Upper lobe of left lung (tissue), 4 donors: ENCODE measurements at regions not wholly inside any gene's neighbourhood (a gene's known extent, or its start where the extent isn't known, plus 50 kb on each side); places are given as distances from the start of the nearest gene placed in this dataset.

Experiments used
- CTCF ChIP-seq, 6 experiments: fragments of 450-650 bp in 4 of 6; fragments of 200-600 bp in 2 of 6; sonication (generic) in 2 of 6; IDR thresholded peaks; one replicate each; pipeline ENCODE4 v1.5.1; 2016 to 2019; ENCODE audit warnings: antibody characterized with exemption in 6 of 6
- POLR2AphosphoS5 ChIP-seq, 2 donors: sonication (generic); formaldehyde crosslinking; IDR thresholded peaks; one replicate each; pipeline ENCODE4 v1.5.1; 2017; ENCODE audit warnings: antibody characterized with exemption in 2 of 2

DNA sequence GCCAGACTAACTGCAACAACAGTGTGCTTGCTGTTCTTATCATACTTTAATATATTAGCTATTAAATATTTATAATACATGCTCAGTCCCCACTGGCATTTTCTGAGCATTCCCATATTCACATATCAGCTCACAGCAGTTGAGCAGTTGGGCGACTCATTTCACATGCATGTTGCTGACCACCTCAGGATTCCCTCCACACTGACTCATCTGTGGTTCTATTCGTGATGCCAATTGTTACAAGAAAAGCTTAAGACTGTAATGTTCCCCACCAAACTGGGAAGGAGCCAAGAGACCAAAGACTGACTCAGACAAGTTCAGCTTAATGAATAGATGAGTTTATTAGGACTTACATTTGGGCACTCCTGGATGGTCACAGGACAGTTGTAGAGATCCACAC lies 100.3 kb upstream of the KIF2B start:
- TF ChIP-seq CTCF (IDR thresholded peaks at IDR 0.05) (no peak), POLR2AphosphoS5 (IDR thresholded peaks at IDR 0.05) (no peak)
